ELR (cell line): ENCODE measurements at regions not wholly inside any gene's neighbourhood (a gene's known extent, or its start where the extent isn't known, plus 50 kb on each side); places are given as distances from the start of the nearest gene placed in this dataset.
"Not testable (repeated sequence)": the region's sequence is repeated elsewhere in the genome, so short reads cannot be mapped to it uniquely, and the experiment has no call there.

Experiments used
- DNase-seq: peaks from one replicate; pipeline ENCODE4 v3.0.0-alpha.2; 2015; ENCODE audit warnings: low read depth

GRCh38 chr10:33781606-33782395, 447.3 kb upstream of the NRP1 start:
- DNase-seq, result peak; percentile 15

DNA sequence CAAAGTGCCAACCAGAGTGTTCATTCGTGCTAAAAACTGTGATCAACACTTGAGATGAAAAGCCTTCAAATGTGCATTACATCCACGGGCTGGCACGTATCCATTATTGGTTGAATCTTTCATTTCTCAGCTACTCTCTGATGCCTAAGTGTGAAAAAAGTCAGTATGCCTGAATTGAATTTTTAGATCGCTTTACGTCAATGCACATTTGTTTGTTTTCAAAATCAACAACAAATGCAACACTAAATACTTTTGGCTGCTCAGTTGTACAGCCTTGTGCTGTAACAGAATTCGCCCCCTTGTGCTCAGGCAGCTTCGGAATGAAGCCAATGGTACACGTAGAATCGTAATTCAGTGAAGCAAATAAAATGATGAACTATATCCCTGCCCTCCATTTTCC, 446.5 kb upstream of the NRP1 start:
- no peak for DNase-seq

DNA sequence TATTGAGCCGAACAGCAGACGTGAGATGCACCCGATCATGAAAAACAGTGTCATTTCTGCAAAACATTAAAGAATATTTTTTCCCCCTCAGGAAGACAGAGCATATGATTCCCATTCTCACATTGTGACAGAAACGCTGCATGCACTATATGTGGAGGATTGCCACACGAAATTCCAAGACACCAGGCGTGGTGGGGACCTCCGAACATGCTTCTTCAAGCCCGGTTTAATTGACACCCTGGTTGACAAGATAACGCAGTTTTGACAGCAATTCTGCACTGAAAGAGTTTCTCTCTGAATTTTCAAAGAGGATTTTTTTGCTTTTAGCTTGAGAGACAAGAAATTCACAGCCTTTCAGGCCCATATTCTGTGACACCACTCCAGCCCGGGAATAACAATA, 442.8 kb upstream of the NRP1 start:
- DNase-seq, result no peak

DNA sequence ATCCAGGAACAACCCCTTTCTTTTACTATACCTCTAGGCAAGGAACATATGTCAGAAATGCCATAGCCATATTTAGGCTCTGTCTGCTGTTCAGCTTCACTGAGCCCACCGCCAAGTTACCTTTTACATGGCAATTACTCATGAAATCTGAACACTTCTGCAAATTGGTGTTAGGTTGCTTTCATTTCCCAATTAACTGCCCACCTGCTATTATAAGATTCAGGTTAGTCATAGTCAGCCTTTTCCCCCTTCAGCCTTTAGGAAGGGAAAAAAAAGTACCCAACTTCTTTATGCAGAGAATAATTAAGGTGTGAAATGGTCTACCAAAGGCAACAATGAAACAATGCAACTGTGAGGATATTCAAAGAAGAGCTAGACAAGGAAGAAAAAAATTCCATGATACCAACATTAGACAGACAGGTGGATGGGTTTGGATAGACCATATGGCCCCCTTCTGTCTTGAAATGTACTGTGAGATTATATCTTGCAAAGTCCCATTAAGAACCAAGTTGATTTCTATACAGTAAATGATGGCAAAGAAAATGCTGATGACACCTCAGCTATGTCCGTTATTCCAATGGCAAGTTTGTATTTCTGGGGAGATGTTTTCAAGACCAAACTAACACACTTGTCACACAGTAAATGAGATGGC, 442.1 kb upstream of the NRP1 start:
- no peak for DNase-seq

- no peak for DNase-seq
Measured at GRCh38 chr10:33774857-33775256, 440.4 kb upstream of the NRP1 start.

GRCh38 chr10:33773886-33774480, 439.5 kb upstream of the NRP1 start:
- DNase-seq, result no peak

GRCh38 chr10:33773253-33773573, 438.7 kb upstream of the NRP1 start:
- no peak for DNase-seq

GRCh38 chr10:33772370-33773252, 438.1 kb upstream of the NRP1 start:
- no peak for DNase-seq

DNA sequence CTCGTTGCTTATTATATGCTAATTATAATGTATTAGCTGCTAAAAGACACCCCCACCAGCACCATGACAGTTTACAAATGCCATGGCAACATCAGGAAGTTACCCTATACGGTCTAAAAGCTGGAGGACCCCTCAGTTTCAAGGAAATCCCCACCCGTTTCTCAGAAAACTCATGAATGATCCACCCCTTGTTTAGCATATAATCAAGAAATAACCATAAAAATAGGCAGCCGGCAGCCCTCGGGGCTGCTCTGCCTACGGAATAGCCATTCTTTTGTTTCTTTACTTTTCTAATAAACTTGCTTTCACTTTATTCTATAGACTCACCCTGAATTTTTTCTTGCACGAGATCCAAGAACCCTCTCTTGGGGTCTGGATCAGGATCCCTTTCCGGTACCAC, 437.4 kb upstream of the NRP1 start:
- not testable (repeated sequence) for DNase-seq

- no peak for DNase-seq
Measured at GRCh38 chr10:33764694-33765185, 430.3 kb upstream of the NRP1 start.

- no peak for DNase-seq
Measured at GRCh38 chr10:33760056-33760943, 425.8 kb upstream of the NRP1 start.

DNA sequence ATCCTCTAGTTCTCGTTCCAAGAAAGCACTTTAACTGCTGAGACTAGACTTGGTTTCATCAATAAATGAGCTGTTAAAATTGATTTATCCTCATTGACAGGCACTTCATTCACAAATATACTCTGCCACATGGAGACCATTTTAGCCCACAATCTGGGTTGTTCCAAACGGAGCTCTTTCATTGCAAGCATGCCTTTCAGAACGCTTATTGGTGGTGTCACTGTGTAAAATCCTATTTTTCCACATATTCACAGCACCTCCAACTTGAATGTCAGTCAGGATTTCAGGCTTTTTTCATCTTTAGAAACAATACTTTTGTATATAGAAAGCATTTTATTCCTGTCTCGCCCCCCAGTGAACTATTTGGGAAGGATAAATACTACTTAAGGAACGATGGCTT, 424.7 kb upstream of the NRP1 start:
- no peak for DNase-seq

DNA sequence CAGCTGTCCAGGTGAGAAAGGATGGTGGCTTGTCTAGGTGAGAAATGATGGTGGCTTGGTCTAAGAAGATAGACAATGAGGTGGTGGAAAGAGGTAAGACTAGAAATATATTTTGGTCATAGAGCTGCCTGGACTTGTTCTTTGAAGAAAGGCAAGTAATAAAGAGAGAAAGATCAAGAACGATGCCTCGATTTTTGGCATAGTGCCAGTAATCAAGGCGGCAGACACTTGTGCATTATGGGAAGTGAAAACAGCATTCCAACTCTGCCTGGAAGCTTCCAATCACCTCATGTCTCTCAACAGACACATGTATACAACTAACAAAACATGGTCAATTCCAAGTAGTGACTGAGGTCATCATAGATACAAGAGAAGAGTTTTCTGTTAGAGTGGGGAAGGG, 423.8 kb upstream of the NRP1 start:
- no peak for DNase-seq

- DNase-seq, result no peak
Measured at GRCh38 chr10:33754052-33754451, 419.6 kb upstream of the NRP1 start.

DNA sequence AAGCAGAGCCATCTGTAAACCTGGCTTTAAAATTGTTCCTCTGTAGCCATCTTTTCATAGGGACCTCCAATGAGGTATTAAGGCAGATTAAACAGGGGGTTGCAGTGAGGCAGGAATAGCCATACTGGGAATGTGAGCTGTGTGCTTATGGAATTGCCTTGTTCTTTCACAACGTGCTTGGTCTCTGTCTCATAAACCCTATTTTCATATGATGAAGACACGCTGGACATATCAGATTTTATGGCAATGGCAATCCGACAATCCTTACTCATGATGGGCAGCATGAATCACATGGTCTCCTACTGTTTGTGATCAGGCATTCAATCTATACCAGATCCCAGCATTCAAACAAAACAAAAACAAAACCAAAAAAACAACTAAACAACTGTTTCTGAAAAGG, 418.9 kb upstream of the NRP1 start:
- no peak for DNase-seq

DNA sequence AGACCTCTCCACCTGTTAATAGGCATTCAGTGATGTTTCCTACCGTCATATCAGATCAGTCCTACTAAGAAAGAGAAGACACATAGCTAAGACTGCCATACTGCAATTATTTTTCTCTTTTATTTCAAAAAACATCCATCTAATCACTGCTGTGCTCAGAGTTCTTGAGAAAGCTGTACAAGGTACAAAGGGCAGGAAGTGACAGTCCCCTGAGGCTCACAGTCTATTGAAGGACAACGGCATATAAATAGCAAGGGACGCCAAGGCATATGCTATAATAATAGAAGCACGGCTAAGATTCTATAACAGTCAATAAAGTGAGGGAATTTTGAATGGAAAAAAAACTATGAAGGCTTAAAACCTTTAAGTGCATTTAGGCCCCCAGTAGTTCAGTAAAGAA, 415.3 kb upstream of the NRP1 start:
- DNase-seq, result no peak

GRCh38 chr10:33749067-33749735, 414.7 kb upstream of the NRP1 start:
- DNase-seq, result no peak

GRCh38 chr10:33746836-33747268, 412.4 kb upstream of the NRP1 start:
- DNase-seq, result peak; percentile 20

- no peak for DNase-seq
Measured at GRCh38 chr10:33746186-33746585, 411.7 kb upstream of the NRP1 start.

DNA sequence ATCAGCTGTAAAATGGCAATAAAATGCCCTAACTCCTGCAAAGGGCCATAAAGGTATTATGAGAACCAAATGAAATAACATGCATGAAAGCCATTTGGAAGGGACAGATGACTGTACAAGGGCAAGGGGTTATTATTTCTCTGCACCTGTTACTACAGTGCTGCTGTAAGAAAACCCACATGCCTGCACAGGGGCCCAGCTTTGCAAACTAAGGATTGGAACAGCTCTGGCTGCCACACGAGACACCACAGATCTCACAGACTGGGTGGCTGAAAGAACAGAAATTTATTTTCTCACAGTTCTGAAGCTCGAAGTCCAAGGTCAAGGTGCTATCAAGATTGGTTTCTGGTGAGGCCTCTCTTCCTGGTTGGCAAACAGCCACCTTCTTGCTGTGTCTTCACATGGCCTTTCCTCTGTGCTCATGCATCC, 409.0 kb upstream of the NRP1 start:
- no peak for DNase-seq

- DNase-seq, result no peak
Measured at GRCh38 chr10:33739031-33739430, 404.6 kb upstream of the NRP1 start.
